Upper lobe of left lung (tissue), 6 donors: ENCODE measurements at regions not wholly inside any gene's neighbourhood (a gene's known extent, or its start where the extent isn't known, plus 50 kb on each side); places are given as distances from the start of the nearest gene placed in this dataset.

Source experiments
- ATAC-seq, 2 donors: fragments of 200-7000 bp; cut with Tn5 transposase; one replicate each; pipeline ENCODE4 v1.9.1; 2022; ENCODE audit warnings: mild to moderate bottlenecking in 2 of 2, moderate library complexity in 2 of 2; ENCODE audit not compliant: low FRiP score in 2 of 2
- DNase-seq, 2 donors: peaks; one replicate each; pipeline ENCODE4 v3.0.0-alpha.2; 2019 to 2020
- H3K27ac ChIP-seq, 4 donors: fragments of 200-600 bp; sonication (generic); one replicate each; pipeline ENCODE4 v1.5.1; 2016 to 2019
- H3K27me3 ChIP-seq, 4 donors: fragments of 200-600 bp; sonication (generic); one replicate each; pipeline ENCODE4 v1.5.1; 2017 to 2019
- H3K36me3 ChIP-seq, 4 donors: fragments of 200-600 bp; sonication (generic); one replicate each; pipeline ENCODE4 v1.5.1; 2016 to 2019
- H3K4me1 ChIP-seq, 4 donors: fragments of 200-600 bp; sonication (generic); one replicate each; pipeline ENCODE4 v1.5.1; 2018 to 2019
- H3K4me3 ChIP-seq, 4 donors: fragments of 200-600 bp; sonication (generic); one replicate each; pipeline ENCODE4 v1.5.1; 2017 to 2019; ENCODE audit warnings: mild to moderate bottlenecking in 2 of 4, moderate library complexity in 1 of 4
- H3K9me3 ChIP-seq, 4 donors: fragments of 200-600 bp; sonication (generic); one replicate each; pipeline ENCODE4 v1.5.1; 2018 to 2019
- CTCF ChIP-seq, 6 experiments: fragments of 450-650 bp in 4 of 6; fragments of 200-600 bp in 2 of 6; sonication (generic) in 2 of 6; IDR thresholded peaks; one replicate each; pipeline ENCODE4 v1.5.1; 2016 to 2019; ENCODE audit warnings: antibody characterized with exemption in 6 of 6
- EP300 ChIP-seq, 4 donors: sonication (generic); formaldehyde crosslinking; IDR thresholded peaks; one replicate each; pipeline ENCODE4 v1.5.1; 2017; ENCODE audit warnings: antibody characterized with exemption in 4 of 4, control low read depth in 2 of 4
- POLR2A ChIP-seq, 4 donors: fragments of 450-650 bp; IDR thresholded peaks; one replicate each; pipeline ENCODE4 v1.5.1; 2016 to 2017; ENCODE audit warnings: antibody characterized with exemption in 4 of 4, mild to moderate bottlenecking in 2 of 4
- POLR2AphosphoS5 ChIP-seq, 2 donors: sonication (generic); formaldehyde crosslinking; IDR thresholded peaks; one replicate each; pipeline ENCODE4 v1.5.1; 2017; ENCODE audit warnings: antibody characterized with exemption in 2 of 2
- WGBS, 2 donors: methylation state at CpG; one replicate each; pipeline ENCODE4 v1.1.5; 2017 to 2018; 5-methylcytosine and 5-hydroxymethylcytosine counted together
- donor health status: DM: no; HTN: no; CAD: no; lungs with moderate emphysema.
- donor health status: DM: no; HTN: yes; CAD: no; lungs with severe emphysema.

GRCh38 chr2:5234563-5234962 lies 457.6 kb upstream of the SOX11 start:
- DNase-seq: no peak
- Histone ChIP-seq H3K9me3 (no peaks in the 10 kb centered on the region), H3K36me3 (no peaks in the 10 kb centered on the region), H3K4me1 (no peaks in the 10 kb centered on the region), H3K27ac (no peak overlapping the region), H3K4me3 (no peak overlapping the region), H3K27me3 (no peaks in the 10 kb centered on the region)
- WGBS, 2 donors: 79 to 84% methylated on average over 2 of the region's 2 CpGs
- no peak for ATAC-seq
- TF ChIP-seq EP300 (IDR thresholded peaks at IDR 0.05) (no peak), POLR2AphosphoS5 (IDR thresholded peaks at IDR 0.05) (no peak), CTCF (IDR thresholded peaks at IDR 0.05) (no peak), POLR2A (IDR thresholded peaks at IDR 0.05) (no peak)

- Histone ChIP-seq H3K36me3 (no peaks in the 10 kb centered on the region), H3K9me3 (no peaks in the 10 kb centered on the region), H3K27me3 (no peaks in the 10 kb centered on the region), H3K27ac (no peak overlapping the region), H3K4me3 (no peak overlapping the region), H3K4me1 (no peaks in the 10 kb centered on the region)
- TF ChIP-seq CTCF (IDR thresholded peaks at IDR 0.05) (no peak), POLR2AphosphoS5 (IDR thresholded peaks at IDR 0.05) (no peak), EP300 (IDR thresholded peaks at IDR 0.05) (no peak), POLR2A (IDR thresholded peaks at IDR 0.05) (no peak)
- 80 to 87% methylated on average over 6 to 9 of the region's 9 CpGs for WGBS, 2 donors
- DNase-seq: no peak
- no peak for ATAC-seq
These were observed 456.5 kb upstream of the SOX11 start for GRCh38 chr2:5235701-5236100.

GRCh38 chr2:5236249-5236648 lies 455.9 kb upstream of the SOX11 start:
- WGBS, 2 donors: 49 to 61% methylated on average over 4 of the region's 4 CpGs
- no peaks in the 10 kb centered on the region for H3K27me3 ChIP-seq
- no peaks in the 10 kb centered on the region for H3K36me3 ChIP-seq
- no peak overlapping the region for H3K4me3 ChIP-seq
- no peaks in the 10 kb centered on the region for H3K9me3 ChIP-seq
- H3K27ac ChIP-seq: no peak overlapping the region
- no peak for TF ChIP-seq POLR2AphosphoS5 (IDR thresholded peaks at IDR 0.05)
- no peak for TF ChIP-seq CTCF (IDR thresholded peaks at IDR 0.05)
- TF ChIP-seq EP300 (IDR thresholded peaks at IDR 0.05): no peak
- TF ChIP-seq POLR2A (IDR thresholded peaks at IDR 0.05): no peak
- H3K4me1 ChIP-seq: no peaks in the 10 kb centered on the region
- ATAC-seq: no peak
- no peak for DNase-seq

GRCh38 chr2:5242751-5243150 lies 449.4 kb upstream of the SOX11 start:
- Histone ChIP-seq H3K27ac (no peak overlapping the region), H3K9me3 (no peaks in the 10 kb centered on the region), H3K4me1 (no peaks in the 10 kb centered on the region), H3K27me3 (no peaks in the 10 kb centered on the region), H3K36me3 (no peaks in the 10 kb centered on the region), H3K4me3 (no peak overlapping the region)
- no peak for ATAC-seq
- no peak for TF ChIP-seq EP300 (IDR thresholded peaks at IDR 0.05)
- TF ChIP-seq POLR2AphosphoS5 (IDR thresholded peaks at IDR 0.05): no peak
- TF ChIP-seq POLR2A (IDR thresholded peaks at IDR 0.05): no peak
- no peak for TF ChIP-seq CTCF (IDR thresholded peaks at IDR 0.05)
- DNase-seq: no peak
- WGBS, 2 donors: 49 to 59% methylated on average over 3 of the region's 3 CpGs

GRCh38 chr2:5250482-5250881 lies 441.7 kb upstream of the SOX11 start:
- ATAC-seq (no peak), DNase-seq (no peak)
- no peaks in the 10 kb centered on the region for H3K27me3 ChIP-seq
- H3K36me3 ChIP-seq: no peaks in the 10 kb centered on the region
- TF ChIP-seq POLR2A (IDR thresholded peaks at IDR 0.05) (no peak), POLR2AphosphoS5 (IDR thresholded peaks at IDR 0.05) (no peak), EP300 (IDR thresholded peaks at IDR 0.05) (no peak), CTCF (IDR thresholded peaks at IDR 0.05) (no peak)
- no peak overlapping the region for H3K4me3 ChIP-seq
- WGBS, 2 donors: 82 to 85% methylated on average over 5 of the region's 5 CpGs
- no peaks in the 10 kb centered on the region for H3K4me1 ChIP-seq
- no peak overlapping the region for H3K27ac ChIP-seq
- H3K9me3 ChIP-seq: no peaks in the 10 kb centered on the region
